Right kidney (tissue), 1 donor: ENCODE measurements at regions not wholly inside any gene's neighbourhood (a gene's known extent, or its start where the extent isn't known, plus 50 kb on each side); places are given as distances from the start of the nearest gene placed in this dataset.
"Not testable (repeated sequence)": the region's sequence is repeated elsewhere in the genome, so short reads cannot be mapped to it uniquely, and the experiment has no call there.

Experiments used
- DNase-seq: peaks from one replicate; pipeline ENCODE4 v3.0.0-alpha.2; 2016

DNA sequence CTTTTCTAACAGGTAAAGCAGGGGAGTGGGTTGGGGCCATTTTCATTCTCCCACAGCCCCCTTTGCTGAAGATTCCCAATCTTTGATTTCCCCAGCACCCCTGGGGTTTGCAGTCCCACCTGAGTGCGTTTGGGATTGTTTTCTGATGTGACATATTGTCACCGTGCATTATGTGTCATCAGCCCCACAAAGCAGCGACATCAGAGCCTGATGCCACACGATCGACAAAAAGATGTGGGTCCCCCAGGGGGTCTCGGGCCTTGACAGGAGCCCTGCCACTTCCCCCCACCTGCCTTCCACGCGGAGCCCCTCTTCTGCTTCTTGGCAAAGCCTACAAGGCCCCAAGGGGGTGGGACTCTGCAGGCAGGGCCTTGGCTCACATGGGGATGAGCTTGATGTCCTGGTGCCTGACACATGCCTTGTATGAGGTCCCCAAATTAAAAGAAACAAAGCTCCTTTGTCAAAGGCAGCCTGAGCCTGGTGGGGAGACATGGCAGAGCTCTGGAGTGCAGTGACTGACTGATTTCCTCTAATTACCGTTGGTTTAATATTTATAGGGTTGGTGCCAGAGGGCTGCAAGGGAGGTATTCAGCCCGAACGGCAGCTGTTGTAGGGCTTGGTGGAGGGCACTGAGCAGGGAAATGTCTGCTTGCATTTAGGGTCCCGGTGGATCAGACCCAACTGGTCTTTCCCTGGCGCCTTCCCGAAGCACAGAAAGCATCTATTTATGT is 149.2 kb downstream of the MIAT start:
- DNase-seq = no peak

DNA sequence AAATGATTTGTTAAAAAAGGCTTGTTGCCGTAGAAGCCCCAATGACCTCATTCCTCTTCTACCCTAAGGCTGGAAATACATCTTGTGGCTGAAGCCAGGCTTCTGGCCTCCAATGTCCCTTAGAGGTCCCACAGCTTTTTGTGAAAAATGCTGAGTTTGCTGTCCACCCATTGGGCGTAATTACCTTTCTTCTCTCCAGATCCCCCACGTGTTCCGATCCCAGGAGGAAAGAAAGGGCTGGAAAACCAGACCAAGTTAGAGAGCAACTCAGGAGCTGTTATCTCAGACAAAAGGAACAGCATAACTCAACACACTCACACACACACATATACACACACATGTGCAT is 154.2 kb downstream of the MIAT start:
- DNase-seq = no peak

DNA sequence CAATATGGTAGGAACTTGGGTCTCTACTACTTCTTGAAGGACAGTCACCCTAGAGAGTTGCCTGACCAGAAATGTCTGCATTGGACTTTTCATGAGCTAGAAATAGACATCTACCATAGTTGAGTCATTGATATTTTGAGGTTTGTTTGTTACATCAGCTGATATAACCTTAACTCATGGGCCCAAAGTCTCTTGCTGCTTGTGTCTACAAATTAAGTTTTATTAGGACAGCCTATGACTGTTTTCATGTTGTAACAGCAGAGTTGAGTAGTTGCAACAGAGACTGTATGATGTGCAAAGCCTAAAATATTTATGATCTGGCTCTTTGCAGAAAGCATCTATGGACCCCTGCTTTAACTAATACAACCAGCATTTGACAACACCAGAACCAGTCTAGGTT is 155.3 kb downstream of the MIAT start:
- DNase-seq = no peak

DNA sequence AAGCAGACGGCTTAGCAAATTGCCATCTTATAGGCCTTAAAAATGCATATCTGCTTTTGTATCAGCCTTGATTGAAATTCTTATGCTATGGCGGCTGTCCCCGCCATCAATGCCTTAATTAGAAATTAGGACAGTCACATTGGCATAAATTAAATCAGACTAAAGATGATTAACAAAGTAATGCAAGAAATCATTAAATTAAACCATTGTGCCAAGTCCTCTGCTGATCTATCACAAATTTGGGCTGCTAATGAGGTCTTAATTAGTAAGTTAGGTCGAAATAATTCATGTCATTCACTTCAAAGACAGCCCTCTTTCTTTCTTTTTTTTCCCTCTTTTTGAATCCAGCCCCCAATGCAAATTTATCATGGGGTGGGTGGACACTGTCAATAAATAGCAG is 159.3 kb downstream of the MIAT start:
- no peak for DNase-seq

DNA sequence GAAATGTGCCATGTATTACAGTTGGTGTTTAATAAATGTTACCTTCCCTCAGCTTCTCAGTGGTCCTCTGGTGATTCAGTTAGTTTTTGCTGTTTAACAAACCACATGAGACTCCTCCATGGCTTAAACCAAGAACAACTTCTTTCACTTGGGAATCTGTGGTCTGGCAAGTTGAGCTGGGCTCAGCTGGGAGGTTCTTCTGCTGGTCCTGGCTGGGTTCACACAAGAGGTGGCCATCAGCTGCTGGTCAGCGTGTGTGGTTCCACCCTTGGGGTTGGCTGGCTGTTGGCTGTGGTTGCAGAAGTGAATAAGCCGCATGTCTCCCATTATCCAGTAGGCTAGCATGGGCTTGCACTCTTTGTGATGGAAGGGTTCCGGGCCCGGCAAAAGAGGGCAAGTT is 160.5 kb downstream of the MIAT start:
- no peak for DNase-seq

DNA sequence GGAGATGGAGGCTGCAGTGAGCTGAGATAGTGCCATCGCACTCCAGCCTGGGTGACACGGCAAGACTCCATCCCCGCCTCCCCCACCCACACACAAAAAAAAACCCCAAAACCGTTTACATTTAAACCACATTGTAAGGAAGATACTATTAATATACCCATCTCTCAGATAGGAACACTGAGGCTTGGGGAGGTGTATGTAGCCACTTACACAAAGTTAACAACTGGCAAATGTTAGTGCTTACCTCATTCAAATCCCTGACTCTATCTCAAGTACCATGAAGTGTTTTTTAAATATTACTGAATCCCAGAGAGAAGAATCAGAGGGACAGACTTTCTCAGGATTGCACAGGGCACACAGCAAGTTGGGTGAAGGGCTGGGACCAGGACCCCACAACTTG is 164.5 kb downstream of the MIAT start:
- DNase-seq = no peak

DNA sequence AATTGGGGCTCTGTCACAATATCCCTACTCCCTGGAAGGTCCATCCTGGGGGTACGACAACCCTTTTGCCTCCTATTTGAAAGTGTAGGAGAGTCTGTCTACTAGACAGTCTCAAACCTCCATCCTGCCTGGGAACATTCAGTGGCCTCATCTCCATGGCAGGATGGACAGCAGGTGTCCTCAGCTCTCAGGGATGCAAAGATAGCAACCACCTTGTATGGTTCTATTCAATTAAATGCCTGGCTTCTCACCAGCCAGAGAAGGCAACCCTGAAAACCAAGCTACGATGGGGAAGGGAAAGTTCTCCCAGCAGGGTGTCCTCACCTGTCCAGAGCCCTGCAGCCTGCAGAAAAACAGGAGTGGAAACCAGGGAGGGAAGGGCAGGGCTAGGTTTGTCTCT is 164.9 kb downstream of the MIAT start:
- DNase-seq = no peak

DNA sequence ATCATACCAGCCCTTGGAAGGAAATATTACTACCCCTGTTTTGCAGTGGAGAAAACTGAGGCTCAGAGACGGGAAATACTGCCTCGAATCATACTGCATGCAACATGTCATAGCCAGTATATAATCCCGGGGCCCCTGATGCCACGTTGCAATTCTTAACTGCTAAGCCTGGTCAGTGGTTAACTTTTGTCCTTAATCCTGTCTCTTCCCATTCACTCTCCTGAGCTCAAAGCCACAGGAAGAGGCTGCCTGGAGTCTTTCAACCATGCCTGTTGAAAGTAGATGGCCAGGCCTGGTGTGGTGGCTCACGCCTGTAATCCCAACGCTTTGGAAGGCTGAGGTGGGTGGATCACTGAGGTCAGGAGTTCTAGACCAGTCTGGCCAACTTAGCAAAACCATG is 166.6 kb downstream of the MIAT start:
- no peak for DNase-seq

DNA sequence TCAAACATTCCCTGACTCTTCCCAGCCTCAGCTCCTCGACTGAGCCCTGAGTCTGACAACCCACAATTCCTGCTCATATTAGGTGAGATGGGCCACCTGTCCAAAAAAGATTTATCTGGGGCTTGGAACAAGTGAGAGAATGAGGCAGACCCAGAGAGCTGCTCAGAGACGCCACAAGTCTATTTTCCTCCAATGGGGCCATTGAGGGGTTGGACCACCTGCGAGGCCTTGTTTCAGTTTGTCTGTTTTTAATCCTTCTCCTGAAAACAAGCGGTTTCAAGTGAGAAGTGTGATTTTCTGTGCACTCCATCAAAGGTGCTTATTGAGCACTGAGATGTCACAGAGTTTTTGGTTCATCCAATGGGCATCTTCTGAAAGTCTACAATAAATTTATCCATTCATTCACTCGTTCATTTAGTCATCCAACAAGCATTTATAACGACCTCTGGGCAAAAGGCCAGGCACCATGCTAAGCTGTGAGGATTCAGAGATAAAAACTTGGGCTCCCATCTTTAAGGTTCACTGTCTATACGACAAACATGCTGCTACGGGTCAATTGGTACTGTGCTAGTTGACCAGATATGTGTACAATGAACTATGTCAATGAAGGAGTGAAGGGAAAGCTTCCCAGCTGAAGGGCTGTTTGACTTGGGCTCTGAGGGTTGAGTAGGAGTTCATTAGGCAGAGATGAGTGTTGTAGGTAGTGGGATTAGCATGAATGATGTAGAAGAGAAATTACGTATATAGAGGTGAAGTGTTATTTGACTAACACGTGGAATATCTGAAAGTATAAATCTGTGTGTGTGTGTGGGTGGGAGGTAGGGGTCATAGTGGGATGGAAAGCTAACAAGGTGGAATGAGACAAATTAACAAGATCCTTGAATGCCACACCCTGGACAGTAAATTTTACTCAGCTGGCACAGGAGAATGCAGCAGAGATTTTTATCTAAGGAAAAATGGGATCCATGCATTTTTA is 168.9 kb downstream of the MIAT start:
- DNase-seq = no peak

DNA sequence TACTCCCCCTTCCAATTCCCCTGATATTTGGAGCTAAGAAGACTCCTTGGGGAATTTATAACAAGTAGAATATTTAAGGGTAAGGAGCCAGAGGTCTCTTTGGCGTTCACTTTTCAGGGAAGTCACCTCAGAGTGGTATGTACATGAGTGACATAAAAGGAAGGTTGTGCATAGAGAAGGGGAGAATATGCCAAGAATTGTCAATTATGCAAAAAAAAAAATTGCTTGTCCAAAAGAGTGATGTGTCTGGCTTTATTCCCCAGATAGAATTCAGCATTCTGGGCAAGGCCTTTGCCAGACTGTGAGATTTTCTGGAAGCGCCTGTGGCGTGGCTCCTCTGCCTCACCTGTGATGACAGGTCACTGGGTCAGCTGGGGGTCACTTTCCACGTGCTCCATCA is 170.2 kb downstream of the MIAT start:
- no peak for DNase-seq

DNA sequence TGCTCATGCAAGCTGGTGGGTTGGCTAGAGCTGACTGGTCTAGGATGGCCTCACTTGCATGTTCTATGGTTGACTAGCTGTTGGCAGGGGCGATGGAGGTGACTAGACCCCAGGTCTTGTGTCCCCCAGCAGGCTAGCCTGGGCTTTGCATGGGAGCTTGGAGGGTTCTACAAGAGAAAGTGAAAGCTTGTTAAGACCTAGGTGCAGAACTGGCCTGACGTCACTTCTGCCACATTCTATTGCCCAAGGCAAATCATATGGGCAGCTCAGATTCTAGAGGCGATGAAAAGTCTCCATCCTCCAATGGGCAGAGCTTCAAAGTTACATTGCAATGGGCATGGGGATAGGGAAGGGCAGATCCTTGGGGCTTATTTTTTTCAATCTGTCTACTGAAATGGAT is 170.9 kb downstream of the MIAT start:
- no peak for DNase-seq

DNA sequence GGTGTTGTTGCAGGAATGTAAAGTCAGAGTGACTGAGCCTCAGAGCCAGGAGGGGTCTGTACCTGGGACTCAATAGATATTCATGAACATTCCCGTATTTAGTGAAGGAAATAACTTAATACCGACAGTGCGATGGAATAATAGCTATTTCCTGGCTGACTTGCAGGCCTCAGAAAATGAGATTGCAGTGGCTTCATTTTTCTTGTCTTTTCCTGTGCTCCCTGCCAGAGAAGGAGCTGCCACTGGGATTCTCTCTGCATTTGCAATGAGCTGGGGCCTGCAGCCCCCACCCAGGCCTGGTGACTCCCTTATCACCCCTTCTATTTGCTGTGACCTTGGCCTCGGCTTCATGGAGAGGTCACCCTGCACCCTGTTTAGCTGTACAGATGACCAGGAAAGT is 173.4 kb downstream of the MIAT start:
- DNase-seq = no peak

DNA sequence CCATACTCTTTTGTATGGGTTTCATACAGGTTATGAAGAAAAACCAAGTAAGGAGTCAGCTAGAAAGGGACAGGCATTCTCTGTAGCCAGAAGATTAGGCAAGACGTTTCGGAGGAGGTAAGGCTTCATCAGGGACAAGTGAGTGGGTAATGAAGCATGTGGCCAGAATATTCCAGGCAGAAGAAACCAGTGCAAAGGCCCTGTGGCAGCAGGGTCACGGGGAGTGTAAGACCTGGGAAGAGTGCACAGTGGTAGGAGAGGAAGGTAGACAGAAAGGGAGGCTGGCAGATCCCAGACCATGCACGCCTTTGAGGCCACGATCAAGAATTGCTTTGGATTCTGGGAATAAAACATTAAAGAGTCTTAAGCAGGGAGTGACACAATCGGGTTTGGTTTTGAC is 177.6 kb downstream of the MIAT start:
- no peak for DNase-seq

DNA sequence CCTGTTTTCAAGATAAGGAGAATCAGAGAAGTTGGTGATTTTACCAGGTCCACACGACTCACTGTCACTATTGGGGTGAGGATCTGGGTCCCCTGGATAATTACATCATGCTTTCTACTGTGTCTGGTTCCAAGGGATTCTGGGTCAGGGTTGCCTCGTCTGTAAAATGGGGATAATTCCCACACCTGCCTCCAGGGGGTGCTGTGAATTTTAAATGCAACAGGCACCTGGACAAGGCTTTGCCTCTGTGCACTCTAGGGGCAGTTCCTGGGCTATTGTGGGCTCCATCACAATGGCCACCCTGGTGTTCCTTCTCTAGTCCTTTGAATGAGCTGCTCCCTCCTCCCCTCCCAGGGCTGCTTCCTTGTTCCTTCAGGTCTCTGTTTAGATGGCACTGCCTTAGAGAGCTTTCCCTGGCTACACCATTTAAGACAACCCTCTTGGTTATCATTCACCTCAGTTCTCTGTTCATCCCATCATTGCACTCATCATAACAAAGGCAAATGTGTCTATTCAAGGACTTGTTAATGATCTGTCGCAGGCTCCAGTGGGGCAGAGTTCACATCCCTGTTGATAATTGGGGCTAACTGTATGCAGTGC is 178.6 kb downstream of the MIAT start:
- DNase-seq = no peak

DNA sequence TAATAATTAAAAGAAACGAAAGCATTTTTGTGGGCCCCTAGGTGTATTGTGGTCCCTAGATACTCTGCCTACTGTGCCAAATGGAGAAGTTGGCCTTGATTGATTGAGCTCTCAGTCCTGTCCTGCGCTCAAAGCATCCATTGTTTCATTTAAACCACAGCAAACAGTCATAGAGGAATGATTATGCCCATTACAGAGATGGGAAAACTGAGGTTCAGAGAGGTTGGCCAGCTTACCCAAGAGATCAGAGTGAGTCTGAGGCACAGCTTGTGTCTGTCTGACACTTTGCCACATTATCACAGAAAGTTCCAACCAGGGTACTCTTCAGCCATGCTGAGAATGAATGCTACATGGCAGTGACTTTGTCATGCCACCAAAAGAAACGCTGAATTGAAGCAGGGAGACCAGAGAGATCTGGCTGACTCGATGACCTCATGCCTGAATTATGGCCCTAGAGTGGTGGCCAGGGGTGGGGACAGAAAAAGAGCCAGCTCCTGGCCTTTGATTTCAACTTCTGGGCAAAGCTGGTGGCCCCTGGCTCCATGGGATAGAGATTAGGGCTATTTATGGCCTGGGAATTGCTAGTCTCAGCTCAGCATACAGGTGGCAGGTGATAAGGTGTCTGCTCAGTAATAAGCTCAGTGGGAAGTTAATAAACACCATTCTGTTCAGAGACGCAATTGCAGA is 180.5 kb downstream of the MIAT start:
- DNase-seq = no peak

DNA sequence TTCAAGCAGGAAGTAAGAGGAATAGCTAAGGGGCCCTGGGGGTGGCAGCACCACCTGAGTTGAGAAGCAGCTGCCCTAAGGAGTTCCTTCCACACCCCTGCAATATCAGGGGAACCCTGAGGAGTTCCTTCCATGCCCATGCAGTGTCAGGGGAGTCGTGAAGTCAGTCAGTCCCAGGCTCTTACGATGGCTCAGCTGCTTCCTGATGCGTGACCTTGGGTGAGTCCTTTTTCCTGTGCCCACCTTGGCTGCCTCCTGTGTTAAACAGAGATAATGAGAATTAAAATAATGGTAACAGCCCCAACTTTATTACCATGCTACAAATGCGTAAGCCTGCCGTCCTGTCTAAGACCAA is 181.1 kb downstream of the MIAT start:
- DNase-seq = no peak

DNA sequence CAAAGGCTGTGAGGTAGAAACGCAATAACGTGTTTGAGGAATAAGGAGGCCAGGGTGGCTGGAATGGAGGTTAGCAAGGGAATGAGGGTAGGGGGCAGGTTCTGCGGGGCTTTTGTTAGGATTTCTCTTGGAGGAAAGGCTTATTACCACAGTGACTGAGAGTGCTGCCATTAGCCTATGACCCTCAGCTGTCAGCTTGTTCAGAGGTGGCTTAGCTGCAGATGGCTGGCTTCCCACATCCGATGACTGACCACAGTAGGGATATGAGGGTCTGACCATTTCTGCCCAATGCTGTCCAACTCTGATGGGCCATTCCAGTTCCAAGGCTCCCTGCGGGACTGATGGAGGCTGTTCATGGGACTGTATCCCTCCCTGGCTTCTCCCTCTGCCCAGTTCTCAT is 181.8 kb downstream of the MIAT start:
- DNase-seq = no peak

DNA sequence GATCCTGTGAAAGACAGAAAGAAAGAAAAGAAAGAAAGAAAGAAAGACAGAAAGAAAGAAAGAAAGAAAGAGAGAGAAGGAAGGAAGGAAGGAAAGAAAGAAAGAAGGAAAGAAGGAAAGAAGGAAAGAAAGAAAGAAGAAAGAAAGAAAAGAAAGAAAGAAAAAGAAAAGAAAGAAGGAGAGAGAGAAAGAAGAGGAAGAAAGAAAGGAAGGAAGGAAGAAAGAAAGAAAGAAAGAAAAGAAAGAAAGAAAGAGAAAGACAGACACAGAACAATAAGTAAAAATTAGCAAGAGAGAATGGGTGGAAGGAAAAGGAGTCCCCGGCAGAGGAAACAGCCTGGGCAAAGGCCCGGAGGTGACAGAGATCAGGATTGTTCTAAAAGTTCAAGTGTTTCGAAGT is 183.4 kb downstream of the MIAT start:
- not testable (repeated sequence) for DNase-seq

DNA sequence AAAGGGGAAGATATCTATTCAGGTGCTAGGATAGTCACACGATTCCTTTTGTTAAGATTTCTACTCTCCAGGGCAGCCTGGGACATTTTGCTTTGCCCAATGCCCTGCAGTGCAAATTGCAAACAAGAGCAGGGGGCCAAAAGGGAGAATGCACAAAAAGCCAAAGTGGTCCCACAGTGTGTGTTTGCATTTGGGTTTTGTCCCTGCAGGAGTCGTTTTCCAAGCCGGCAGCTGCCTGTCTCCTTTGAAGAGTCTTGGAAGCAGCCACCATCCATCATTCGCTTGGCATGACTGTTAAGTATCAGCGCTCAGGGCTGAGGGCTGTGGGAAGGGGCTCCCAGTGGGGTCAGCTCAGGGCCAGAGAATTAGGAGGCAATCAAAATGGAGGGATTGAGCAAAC is 184.7 kb downstream of the MIAT start:
- DNase-seq = no peak

DNA sequence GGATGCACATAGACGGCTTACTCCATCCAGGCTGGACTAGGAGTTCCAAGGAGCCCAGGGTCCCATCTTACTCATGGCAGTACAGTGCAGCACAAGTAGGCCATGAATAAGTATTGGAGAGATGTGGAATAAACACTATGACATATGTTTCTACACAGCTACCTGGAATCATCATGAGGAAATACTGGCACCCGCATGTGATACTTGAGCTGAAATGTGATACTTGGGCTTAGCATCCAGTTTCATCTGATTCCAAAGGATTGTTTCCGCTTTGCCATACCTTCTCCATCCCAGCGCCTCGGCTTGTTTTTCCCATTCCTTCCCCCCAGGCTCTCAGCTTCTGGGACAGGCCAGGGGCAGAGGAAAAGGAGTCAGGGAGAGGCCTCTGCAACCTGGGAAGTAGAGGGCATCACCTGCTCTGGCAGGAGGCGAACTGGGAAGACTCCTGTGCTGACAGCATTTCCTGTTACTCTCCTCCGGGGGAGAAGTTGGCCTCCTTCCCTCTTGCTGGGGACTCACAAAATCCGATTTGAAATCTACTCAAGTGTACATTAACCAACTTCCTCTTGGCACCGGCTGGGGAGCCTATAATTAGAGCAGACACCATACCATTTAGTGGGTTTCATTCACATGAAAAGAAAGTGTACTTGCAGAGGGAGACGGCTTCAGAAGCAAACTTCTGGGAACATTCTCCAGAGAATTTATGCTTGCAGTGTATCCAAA is 187.8 kb downstream of the MIAT start:
- DNase-seq = no peak

DNA sequence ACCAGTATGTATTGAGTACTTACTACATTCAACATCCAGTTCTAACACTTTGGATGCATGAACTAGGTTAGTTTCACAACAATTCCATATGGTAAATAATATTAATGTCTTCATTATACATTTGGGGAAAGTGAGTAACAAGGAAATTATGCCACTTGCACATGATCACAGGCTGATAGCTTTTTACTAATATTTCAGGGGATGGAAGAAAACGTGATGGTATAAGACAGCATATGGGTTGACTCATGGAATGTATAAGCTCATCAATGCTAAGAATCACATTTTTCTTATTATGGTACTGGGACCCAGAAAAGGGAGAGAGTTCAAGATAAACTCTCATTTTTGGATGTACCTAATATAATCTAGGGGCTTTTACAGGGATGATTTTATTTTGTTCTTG is 188.7 kb downstream of the MIAT start:
- no peak for DNase-seq

DNA sequence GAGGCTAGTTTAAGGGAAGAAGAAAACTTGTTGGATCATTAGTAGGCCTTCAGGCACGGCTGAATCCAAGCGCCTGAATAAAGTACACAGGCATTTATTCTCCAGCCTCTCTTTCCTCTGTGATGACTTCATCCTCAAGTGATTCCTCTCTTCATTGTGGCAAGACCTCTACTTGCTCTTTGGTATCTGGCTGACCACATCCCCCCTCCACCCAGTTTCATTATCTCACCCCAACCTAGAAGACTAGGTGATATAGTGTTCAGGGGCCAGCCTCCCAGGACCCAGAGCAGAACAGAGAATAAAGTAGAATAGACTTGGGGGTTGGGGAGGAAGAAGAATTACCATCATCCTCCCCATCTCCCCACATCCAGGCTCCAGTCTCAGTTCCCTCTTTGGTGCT is 189.3 kb downstream of the MIAT start:
- no peak for DNase-seq
